ENCODE measurements at regions not wholly inside any gene's neighbourhood (a gene's known extent, or its start where the extent isn't known, plus 50 kb on each side); places are given as distances from the start of the nearest gene placed in this dataset.

DNA sequence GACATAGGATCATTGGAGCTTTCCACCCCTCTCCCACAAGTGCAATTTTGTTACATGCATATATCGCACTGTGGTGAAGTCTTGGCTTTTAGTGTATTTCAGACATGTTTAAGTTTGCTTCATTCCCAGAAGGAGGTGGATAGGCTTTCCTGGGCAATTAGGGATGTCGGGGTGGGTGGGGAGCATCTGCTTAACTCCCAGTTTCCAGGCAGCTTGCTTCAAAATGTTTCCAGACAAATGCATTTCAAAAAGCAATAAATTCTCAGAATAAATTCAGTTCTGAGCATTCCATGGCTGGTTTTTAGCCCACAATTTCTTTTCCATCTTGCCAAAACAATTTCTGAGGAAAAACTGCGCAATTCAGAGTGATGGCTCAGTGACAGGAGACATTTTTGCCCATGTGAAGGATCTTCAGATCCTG is 227.7 kb upstream of the ZPLD1 start:
- TF ChIP-seq, protein P1, sequence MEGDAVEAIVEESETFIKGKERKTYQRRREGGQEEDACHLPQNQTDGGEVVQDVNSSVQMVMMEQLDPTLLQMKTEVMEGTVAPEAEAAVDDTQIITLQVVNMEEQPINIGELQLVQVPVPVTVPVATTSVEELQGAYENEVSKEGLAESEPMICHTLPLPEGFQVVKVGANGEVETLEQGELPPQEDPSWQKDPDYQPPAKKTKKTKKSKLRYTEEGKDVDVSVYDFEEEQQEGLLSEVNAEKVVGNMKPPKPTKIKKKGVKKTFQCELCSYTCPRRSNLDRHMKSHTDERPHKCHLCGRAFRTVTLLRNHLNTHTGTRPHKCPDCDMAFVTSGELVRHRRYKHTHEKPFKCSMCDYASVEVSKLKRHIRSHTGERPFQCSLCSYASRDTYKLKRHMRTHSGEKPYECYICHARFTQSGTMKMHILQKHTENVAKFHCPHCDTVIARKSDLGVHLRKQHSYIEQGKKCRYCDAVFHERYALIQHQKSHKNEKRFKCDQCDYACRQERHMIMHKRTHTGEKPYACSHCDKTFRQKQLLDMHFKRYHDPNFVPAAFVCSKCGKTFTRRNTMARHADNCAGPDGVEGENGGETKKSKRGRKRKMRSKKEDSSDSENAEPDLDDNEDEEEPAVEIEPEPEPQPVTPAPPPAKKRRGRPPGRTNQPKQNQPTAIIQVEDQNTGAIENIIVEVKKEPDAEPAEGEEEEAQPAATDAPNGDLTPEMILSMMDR (conservative IDR thresholded peaks at IDR 0.05; ENCODE audit: low read depth, low read length), result no peak
- TF ChIP-seq EZH2 (IDR thresholded peaks at IDR 0.05; ENCODE audit: borderline replicate concordance, low read depth, low read length, poor library complexity, severe bottlenecking), result no peak

All from A673 (cell line).